ENCODE measurements at regions not wholly inside any gene's neighbourhood (a gene's known extent, or its start where the extent isn't known, plus 50 kb on each side); places are given as distances from the start of the nearest gene placed in this dataset.
"Not testable (repeated sequence)": the region's sequence is repeated elsewhere in the genome, so short reads cannot be mapped to it uniquely, and the experiment has no call there.

DNA sequence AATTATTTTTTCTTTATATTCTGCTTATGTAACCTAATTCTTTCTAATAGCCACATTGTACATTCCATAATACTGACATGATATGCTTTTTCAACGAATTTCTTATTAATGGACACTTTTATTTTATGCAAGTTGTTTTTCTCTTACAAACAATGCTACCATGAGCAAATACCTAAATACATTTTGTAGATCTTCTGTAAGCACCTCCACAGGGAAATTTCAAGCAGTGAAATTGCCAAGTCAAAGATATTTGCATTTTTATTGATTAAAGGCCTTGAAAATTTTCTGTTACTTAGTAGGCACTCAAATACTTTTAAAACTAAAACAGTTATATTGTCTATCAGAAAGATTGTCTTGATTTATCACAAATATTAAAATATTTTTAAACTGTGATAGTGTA lies 79.6 kb upstream of the C3orf49 start:
- Histone ChIP-seq H3K27me3 (ENCODE audit: control insufficient read depth in 4 of 4, insufficient read depth in 4 of 4, low read length in 3 of 4) (no peaks in the 10 kb centered on the region), H3K36me3 (ENCODE audit: control insufficient read depth in 4 of 4, insufficient read depth in 3 of 4, low read depth in 1 of 4, low read length in 3 of 4) (no peaks in the 10 kb centered on the region), H3K27ac (ENCODE audit: low read depth in 1 of 2, low read length in 2 of 2) (no peak overlapping the region), H3K9ac (ENCODE audit: low read depth in 1 of 2, low read length in 2 of 2) (no peak overlapping the region), H3K4me1 (ENCODE audit: control insufficient read depth in 4 of 4, insufficient read depth in 4 of 4, low read length in 3 of 4) (no peaks in the 10 kb centered on the region), H3K9me3 (ENCODE audit: control insufficient read depth in 4 of 4, low read length in 3 of 4) (no peaks in the 10 kb centered on the region), H3K4me3 (ENCODE audit: low read depth in 1 of 3, low read length in 3 of 3) (no peak overlapping the region)
- TF ChIP-seq, protein P1, sequence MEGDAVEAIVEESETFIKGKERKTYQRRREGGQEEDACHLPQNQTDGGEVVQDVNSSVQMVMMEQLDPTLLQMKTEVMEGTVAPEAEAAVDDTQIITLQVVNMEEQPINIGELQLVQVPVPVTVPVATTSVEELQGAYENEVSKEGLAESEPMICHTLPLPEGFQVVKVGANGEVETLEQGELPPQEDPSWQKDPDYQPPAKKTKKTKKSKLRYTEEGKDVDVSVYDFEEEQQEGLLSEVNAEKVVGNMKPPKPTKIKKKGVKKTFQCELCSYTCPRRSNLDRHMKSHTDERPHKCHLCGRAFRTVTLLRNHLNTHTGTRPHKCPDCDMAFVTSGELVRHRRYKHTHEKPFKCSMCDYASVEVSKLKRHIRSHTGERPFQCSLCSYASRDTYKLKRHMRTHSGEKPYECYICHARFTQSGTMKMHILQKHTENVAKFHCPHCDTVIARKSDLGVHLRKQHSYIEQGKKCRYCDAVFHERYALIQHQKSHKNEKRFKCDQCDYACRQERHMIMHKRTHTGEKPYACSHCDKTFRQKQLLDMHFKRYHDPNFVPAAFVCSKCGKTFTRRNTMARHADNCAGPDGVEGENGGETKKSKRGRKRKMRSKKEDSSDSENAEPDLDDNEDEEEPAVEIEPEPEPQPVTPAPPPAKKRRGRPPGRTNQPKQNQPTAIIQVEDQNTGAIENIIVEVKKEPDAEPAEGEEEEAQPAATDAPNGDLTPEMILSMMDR (IDR thresholded peaks at IDR 0.05; ENCODE audit: low read depth, low read length, missing input control) = no peak
- TF ChIP-seq, protein P2, sequence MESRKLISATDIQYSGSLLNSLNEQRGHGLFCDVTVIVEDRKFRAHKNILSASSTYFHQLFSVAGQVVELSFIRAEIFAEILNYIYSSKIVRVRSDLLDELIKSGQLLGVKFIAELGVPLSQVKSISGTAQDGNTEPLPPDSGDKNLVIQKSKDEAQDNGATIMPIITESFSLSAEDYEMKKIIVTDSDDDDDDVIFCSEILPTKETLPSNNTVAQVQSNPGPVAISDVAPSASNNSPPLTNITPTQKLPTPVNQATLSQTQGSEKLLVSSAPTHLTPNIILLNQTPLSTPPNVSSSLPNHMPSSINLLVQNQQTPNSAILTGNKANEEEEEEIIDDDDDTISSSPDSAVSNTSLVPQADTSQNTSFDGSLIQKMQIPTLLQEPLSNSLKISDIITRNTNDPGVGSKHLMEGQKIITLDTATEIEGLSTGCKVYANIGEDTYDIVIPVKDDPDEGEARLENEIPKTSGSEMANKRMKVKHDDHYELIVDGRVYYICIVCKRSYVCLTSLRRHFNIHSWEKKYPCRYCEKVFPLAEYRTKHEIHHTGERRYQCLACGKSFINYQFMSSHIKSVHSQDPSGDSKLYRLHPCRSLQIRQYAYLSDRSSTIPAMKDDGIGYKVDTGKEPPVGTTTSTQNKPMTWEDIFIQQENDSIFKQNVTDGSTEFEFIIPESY (IDR thresholded peaks at IDR 0.05) = no peak
- no peak for TF ChIP-seq RXRA (IDR thresholded peaks at IDR 0.05)
- no peak for TF ChIP-seq YY1 (IDR thresholded peaks at IDR 0.05)
- TF ChIP-seq, protein P3, sequence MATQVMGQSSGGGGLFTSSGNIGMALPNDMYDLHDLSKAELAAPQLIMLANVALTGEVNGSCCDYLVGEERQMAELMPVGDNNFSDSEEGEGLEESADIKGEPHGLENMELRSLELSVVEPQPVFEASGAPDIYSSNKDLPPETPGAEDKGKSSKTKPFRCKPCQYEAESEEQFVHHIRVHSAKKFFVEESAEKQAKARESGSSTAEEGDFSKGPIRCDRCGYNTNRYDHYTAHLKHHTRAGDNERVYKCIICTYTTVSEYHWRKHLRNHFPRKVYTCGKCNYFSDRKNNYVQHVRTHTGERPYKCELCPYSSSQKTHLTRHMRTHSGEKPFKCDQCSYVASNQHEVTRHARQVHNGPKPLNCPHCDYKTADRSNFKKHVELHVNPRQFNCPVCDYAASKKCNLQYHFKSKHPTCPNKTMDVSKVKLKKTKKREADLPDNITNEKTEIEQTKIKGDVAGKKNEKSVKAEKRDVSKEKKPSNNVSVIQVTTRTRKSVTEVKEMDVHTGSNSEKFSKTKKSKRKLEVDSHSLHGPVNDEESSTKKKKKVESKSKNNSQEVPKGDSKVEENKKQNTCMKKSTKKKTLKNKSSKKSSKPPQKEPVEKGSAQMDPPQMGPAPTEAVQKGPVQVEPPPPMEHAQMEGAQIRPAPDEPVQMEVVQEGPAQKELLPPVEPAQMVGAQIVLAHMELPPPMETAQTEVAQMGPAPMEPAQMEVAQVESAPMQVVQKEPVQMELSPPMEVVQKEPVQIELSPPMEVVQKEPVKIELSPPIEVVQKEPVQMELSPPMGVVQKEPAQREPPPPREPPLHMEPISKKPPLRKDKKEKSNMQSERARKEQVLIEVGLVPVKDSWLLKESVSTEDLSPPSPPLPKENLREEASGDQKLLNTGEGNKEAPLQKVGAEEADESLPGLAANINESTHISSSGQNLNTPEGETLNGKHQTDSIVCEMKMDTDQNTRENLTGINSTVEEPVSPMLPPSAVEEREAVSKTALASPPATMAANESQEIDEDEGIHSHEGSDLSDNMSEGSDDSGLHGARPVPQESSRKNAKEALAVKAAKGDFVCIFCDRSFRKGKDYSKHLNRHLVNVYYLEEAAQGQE (IDR thresholded peaks at IDR 0.05) = no peak
- TF ChIP-seq HNF4G (IDR thresholded peaks at IDR 0.05) = no peak
- TF ChIP-seq, protein P4, sequence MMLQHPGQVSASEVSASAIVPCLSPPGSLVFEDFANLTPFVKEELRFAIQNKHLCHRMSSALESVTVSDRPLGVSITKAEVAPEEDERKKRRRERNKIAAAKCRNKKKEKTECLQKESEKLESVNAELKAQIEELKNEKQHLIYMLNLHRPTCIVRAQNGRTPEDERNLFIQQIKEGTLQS (IDR thresholded peaks at IDR 0.05) = no peak
- no peak for TF ChIP-seq GABPA (IDR thresholded peaks at IDR 0.05 in 1 of 2, conservative IDR thresholded peaks at IDR 0.05 in 1 of 2)
- no peak for TF ChIP-seq FOXA1 (IDR thresholded peaks at IDR 0.05)
- no peak for TF ChIP-seq FOXA2 (IDR thresholded peaks at IDR 0.05)
- TF ChIP-seq, protein P5, sequence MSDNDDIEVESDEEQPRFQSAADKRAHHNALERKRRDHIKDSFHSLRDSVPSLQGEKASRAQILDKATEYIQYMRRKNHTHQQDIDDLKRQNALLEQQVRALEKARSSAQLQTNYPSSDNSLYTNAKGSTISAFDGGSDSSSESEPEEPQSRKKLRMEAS (IDR thresholded peaks at IDR 0.05) = no peak
- TF ChIP-seq EGR1 (IDR thresholded peaks at IDR 0.05; ENCODE audit: low read depth in 2 of 2) = no peak
- TF ChIP-seq NR2F2 (IDR thresholded peaks at IDR 0.05) = no peak
- WGBS = 57% methylated on average over 1 of the region's 1 CpG
- DNase-seq (ENCODE audit: low spot score) = no peak

DNA sequence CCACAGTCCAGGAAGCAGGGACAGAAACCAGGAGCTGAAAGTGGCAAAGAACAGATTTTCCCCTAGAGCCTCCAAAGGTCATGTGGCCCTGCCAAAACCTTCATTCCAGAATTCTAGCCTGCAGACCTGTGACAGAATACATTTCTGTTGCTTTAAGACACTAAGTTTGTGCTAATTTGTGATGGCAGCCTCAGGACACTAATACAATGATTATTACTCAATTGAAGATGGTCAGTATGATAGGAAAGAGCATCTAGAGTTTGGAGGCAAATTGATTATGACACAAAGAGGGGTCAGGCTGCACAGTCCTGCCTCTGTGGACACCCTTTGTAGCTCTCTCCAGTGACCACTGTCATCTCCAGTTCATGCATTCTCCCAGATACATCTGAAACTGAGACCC lies 79.0 kb upstream of the C3orf49 start:
- H3K4me3 ChIP-seq (ENCODE audit: low read depth in 1 of 3, low read length in 3 of 3) = no peak overlapping the region
- no peak for DNase-seq (ENCODE audit: low spot score)
- H3K36me3 ChIP-seq (ENCODE audit: control insufficient read depth in 4 of 4, insufficient read depth in 3 of 4, low read depth in 1 of 4, low read length in 3 of 4) = no peaks in the 10 kb centered on the region
- no peaks in the 10 kb centered on the region for H3K9me3 ChIP-seq (ENCODE audit: control insufficient read depth in 4 of 4, low read length in 3 of 4)
- no peak overlapping the region for H3K27ac ChIP-seq (ENCODE audit: low read depth in 1 of 2, low read length in 2 of 2)
- H3K4me1 ChIP-seq (ENCODE audit: control insufficient read depth in 4 of 4, insufficient read depth in 4 of 4, low read length in 3 of 4) = no peaks in the 10 kb centered on the region
- H3K9ac ChIP-seq (ENCODE audit: low read depth in 1 of 2, low read length in 2 of 2) = no peak overlapping the region
- no peaks in the 10 kb centered on the region for H3K27me3 ChIP-seq (ENCODE audit: control insufficient read depth in 4 of 4, insufficient read depth in 4 of 4, low read length in 3 of 4)
- TF ChIP-seq NR2F2 (IDR thresholded peaks at IDR 0.05) = no peak
- TF ChIP-seq SP1 (IDR thresholded peaks at IDR 0.05) = no peak
- TF ChIP-seq, protein P3 (IDR thresholded peaks at IDR 0.05) = no peak
- TF ChIP-seq RAD21 (IDR thresholded peaks at IDR 0.05) = no peak
- TF ChIP-seq EGR1 (IDR thresholded peaks at IDR 0.05; ENCODE audit: low read depth in 2 of 2) = no peak
- TF ChIP-seq FOXA2 (IDR thresholded peaks at IDR 0.05) = no peak
- no peak for TF ChIP-seq HNF4G (IDR thresholded peaks at IDR 0.05)

DNA sequence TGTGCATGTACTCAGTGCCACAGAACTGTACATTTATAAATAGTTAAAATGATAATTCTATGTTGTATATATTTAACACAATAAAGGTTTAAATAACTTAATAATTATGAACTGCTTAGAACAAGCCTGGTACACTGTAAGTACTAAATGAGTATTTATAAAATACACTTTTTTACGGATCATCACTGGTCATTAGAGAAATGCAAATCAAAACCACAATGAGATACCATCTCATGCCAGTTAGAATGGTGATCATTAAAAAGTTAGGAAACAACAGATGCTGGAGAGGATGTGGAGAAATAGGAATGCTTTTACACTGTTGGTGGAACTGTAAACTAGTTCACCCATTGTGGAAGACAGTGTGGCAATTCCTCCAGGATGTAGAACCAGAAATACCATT lies 74.4 kb upstream of the C3orf49 start:
- 86% methylated on average over 1 of the region's 1 CpG for WGBS

More for the DNA sequence above, 74.4 kb upstream of the C3orf49 start:
- H3K27me3 ChIP-seq (ENCODE audit: control insufficient read depth in 4 of 4, insufficient read depth in 4 of 4, low read length in 3 of 4); DNase-seq (ENCODE audit: low spot score); H3K27ac ChIP-seq (ENCODE audit: low read depth in 1 of 2, low read length in 2 of 2); H3K4me1 ChIP-seq (ENCODE audit: control insufficient read depth in 4 of 4, insufficient read depth in 4 of 4, low read length in 3 of 4); H3K36me3 ChIP-seq (ENCODE audit: control insufficient read depth in 4 of 4, insufficient read depth in 3 of 4, low read depth in 1 of 4, low read length in 3 of 4); H3K9me3 ChIP-seq (ENCODE audit: control insufficient read depth in 4 of 4, low read length in 3 of 4); H3K4me3 ChIP-seq (ENCODE audit: low read depth in 1 of 3, low read length in 3 of 3); H3K9ac ChIP-seq (ENCODE audit: low read depth in 1 of 2, low read length in 2 of 2): not testable (repeated sequence)
